ENCODE measurements at regions not wholly inside any gene's neighbourhood (a gene's known extent, or its start where the extent isn't known, plus 50 kb on each side); places are given as distances from the start of the nearest gene placed in this dataset.

- no peaks in the 10 kb centered on the region for H3K36me3 ChIP-seq
- no peak for ATAC-seq
- H3K4me1 ChIP-seq, result no peaks in the 10 kb centered on the region
- TF ChIP-seq CTCF (IDR thresholded peaks at IDR 0.05) (no peak), EP300 (IDR thresholded peaks at IDR 0.05) (no peak), POLR2AphosphoS5 (IDR thresholded peaks at IDR 0.05) (no peak), POLR2A (IDR thresholded peaks at IDR 0.05) (no peak)
- H3K4me3 ChIP-seq, result no peak overlapping the region
- 60 to 83% methylated on average over 1 of the region's 1 CpG for WGBS, 2 donors (ENCODE audit: low coverage in 1 of 2)
- no peaks in the 10 kb centered on the region for H3K9me3 ChIP-seq
- H3K27me3 ChIP-seq, result no peaks in the 10 kb centered on the region
- no peak overlapping the region for H3K27ac ChIP-seq
Observed at GRCh38 chrX:21266949-21267348, 107.3 kb upstream of the CNKSR2 start.

DNA sequence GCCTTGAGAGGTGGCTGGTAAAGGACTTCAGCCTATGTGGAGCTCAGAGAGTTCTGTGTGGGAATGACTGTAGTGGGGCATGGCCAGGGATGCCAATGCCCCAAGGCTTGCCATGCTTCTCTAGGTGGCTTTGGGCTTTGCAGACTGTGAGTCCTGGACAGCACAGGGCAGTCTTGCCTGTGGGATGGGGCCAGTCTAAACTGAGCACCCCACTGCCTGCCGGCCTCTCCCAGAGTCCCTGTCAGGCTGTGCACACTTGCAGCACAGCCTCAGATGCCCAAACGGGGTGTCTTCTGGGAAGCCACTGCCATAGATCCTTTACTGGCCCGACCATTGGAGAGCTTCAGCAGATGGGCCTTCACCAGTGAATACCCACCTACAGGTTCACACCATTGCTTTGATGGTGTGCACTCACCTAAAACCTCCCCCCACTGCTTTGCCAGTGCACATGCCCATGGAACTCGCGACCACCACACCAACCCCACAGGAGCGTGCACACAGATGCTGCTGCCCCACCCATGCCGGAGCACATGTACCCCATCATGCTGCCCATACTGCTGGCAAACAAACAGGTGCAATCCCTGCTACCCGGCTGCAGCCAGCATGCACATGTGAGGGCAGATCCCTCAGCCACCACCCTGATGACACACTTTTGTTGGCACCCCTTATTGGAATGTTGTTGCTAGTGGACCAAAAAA, 97.3 kb upstream of the CNKSR2 start:
- no peaks in the 10 kb centered on the region for H3K36me3 ChIP-seq
- H3K4me1 ChIP-seq, result no peaks in the 10 kb centered on the region
- no peaks in the 10 kb centered on the region for H3K9me3 ChIP-seq
- 85% methylated on average over 5 of the region's 8 CpGs; no CpG with 5 or more reads in 1 of the 2 donors for WGBS, 2 donors (ENCODE audit: low coverage in 1 of 2)
- no peak overlapping the region for H3K4me3 ChIP-seq
- ATAC-seq, result no peak
- H3K27ac ChIP-seq, result no peak overlapping the region
- no peaks in the 10 kb centered on the region for H3K27me3 ChIP-seq
- TF ChIP-seq POLR2A (IDR thresholded peaks at IDR 0.05) (no peak), POLR2AphosphoS5 (IDR thresholded peaks at IDR 0.05) (no peak), CTCF (IDR thresholded peaks at IDR 0.05) (no peak), EP300 (IDR thresholded peaks at IDR 0.05) (no peak)

GRCh38 chrX:21289232-21289631, 85.0 kb upstream of the CNKSR2 start:
- Histone ChIP-seq H3K4me3 (no peak overlapping the region), H3K36me3 (no peaks in the 10 kb centered on the region), H3K9me3 (no peaks in the 10 kb centered on the region), H3K27ac (no peak overlapping the region), H3K27me3 (no peaks in the 10 kb centered on the region), H3K4me1 (no peaks in the 10 kb centered on the region)
- no peak for ATAC-seq
- no peak for TF ChIP-seq EP300 (IDR thresholded peaks at IDR 0.05)
- TF ChIP-seq POLR2AphosphoS5 (IDR thresholded peaks at IDR 0.05), result no peak
- no peak for TF ChIP-seq POLR2A (IDR thresholded peaks at IDR 0.05)
- no peak for TF ChIP-seq CTCF (IDR thresholded peaks at IDR 0.05)
- 44 to 62% methylated on average over 1 to 2 of the region's 2 CpGs for WGBS, 2 donors (ENCODE audit: low coverage in 1 of 2)

DNA sequence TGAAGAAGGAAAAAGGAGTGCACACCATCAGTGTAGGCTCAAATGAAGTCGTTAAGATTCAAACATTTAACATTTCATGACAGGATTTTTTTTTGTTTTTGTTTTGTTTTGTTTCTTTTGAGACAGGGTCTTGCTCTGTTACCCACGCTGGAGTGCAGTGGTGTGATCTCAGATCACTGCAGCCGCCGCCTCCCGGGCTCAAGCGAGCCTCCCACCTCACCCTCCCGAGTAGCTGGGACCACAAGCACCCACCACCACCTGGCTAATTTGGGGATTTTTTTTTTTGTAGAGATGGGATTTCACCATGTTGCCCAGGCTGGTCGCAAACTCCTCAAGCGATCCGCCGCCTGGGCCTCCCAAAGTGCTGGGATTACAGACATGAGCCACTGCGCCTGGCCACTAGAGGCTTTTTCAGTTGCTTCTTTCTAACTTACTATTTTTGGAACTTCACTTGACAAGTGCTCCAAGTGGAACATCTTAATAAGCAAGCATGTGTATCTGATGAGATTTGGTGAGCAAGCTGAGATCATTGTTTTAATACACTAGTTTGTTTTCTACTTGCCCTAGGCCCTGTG, 78.9 kb upstream of the CNKSR2 start:
- Histone ChIP-seq H3K9me3 (no peaks in the 10 kb centered on the region), H3K27me3 (no peaks in the 10 kb centered on the region), H3K4me1 (no peaks in the 10 kb centered on the region), H3K36me3 (no peaks in the 10 kb centered on the region), H3K27ac (no peak overlapping the region), H3K4me3 (no peak overlapping the region)
- 37 to 100% methylated on average over 2 of the region's 12 CpGs for WGBS, 2 donors (ENCODE audit: low coverage in 1 of 2)
- TF ChIP-seq CTCF (IDR thresholded peaks at IDR 0.05) (no peak), POLR2AphosphoS5 (IDR thresholded peaks at IDR 0.05) (no peak), EP300 (IDR thresholded peaks at IDR 0.05) (no peak), POLR2A (IDR thresholded peaks at IDR 0.05) (no peak)
- ATAC-seq, result no peak

- no peaks in the 10 kb centered on the region for H3K4me1 ChIP-seq
- no peak for TF ChIP-seq CTCF (IDR thresholded peaks at IDR 0.05)
- no peak for TF ChIP-seq POLR2A (IDR thresholded peaks at IDR 0.05)
- TF ChIP-seq EP300 (IDR thresholded peaks at IDR 0.05), result no peak
- TF ChIP-seq POLR2AphosphoS5 (IDR thresholded peaks at IDR 0.05), result no peak
- no peaks in the 10 kb centered on the region for H3K27me3 ChIP-seq
- no peaks in the 10 kb centered on the region for H3K36me3 ChIP-seq
- no peak overlapping the region for H3K4me3 ChIP-seq
- ATAC-seq, result no peak
- H3K9me3 ChIP-seq, result no peaks in the 10 kb centered on the region
- no CpG with 5 or more reads among the region's 2 CpGs for WGBS, 2 donors (ENCODE audit: low coverage in 1 of 2)
- no peak overlapping the region for H3K27ac ChIP-seq
Observed at GRCh38 chrX:21305799-21306336, 68.3 kb upstream of the CNKSR2 start.
